GM12875 (cell line): ENCODE measurements at regions not wholly inside any gene's neighbourhood (a gene's known extent, or its start where the extent isn't known, plus 50 kb on each side); places are given as distances from the start of the nearest gene placed in this dataset.

Experiments
- H3K4me3 ChIP-seq: one replicate; pipeline ENCODE4 v1.5.1; 2011; ENCODE audit warnings: low read depth, low read length, control low read depth
- CTCF ChIP-seq: IDR thresholded peaks from 2 replicates; pipeline ENCODE4 v1.5.1; 2011; ENCODE audit warnings: low read depth, mild to moderate bottlenecking, control low read depth, inconsistent platforms, low read length, moderate library complexity, borderline replicate concordance; ENCODE audit not compliant: insufficient read depth

- no peak overlapping the region for H3K4me3 ChIP-seq
- no peak for TF ChIP-seq CTCF
Observed at GRCh38 chr12:39224971-39225370, 217.9 kb downstream of the KIF21A start.

DNA sequence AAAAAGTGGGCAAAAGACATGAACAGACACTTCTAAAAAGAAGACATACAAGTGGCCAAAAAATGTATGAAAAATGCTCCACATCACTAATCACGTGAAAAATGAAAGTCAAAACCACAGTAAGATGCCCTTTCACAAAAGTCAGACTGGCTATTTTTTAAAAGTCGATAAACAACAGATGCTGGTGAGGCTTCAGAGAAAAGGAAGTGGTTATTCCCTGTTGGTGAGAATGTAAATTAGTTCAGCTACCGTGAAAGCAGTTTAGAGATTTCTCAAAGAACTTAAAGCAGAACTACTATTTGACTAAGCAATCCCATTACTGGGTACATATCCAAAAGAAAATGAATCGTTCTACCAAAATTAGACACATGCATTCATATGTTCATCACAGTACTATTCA is 237.0 kb downstream of the KIF21A start:
- TF ChIP-seq CTCF: no peak
- no peak overlapping the region for H3K4me3 ChIP-seq

- TF ChIP-seq CTCF: no peak
- no peak overlapping the region for H3K4me3 ChIP-seq
Observed at GRCh38 chr12:39199351-39199750, 243.6 kb downstream of the KIF21A start.

DNA sequence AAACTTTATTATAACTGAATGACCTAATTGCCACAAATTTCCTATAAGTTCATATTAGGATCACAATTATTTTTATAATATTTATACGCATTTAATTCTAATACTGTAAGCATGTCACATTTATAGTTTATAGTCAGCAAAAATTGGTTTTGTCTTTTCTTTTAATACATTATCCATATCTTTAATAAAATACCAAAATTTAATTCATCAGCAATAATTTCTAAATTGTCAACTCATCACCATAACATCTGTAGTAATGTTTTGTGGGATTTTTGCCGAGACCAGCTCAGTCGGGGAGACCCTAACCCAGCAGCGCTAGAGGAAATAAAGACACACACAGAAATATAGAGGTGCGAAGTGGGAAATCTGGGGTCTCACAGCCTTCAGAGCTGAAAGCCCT is 254.2 kb downstream of the KIF21A start:
- no peak for TF ChIP-seq CTCF
- H3K4me3 ChIP-seq: no peak overlapping the region

GRCh38 chr12:39186744-39187143 is 256.2 kb downstream of the KIF21A start:
- no peak overlapping the region for H3K4me3 ChIP-seq
- TF ChIP-seq CTCF: no peak

- no peak overlapping the region for H3K4me3 ChIP-seq
- TF ChIP-seq CTCF: no peak
Observed at GRCh38 chr12:39178837-39179236, 264.1 kb downstream of the KIF21A start.

GRCh38 chr12:39176356-39176755 is 266.6 kb downstream of the KIF21A start:
- H3K4me3 ChIP-seq: no peak overlapping the region
- no peak for TF ChIP-seq CTCF
